OCI-M1 (cell line): ENCODE measurements at regions not wholly inside any gene's neighbourhood (a gene's known extent, or its start where the extent isn't known, plus 50 kb on each side); places are given as distances from the start of the nearest gene placed in this dataset.
"Not testable (repeated sequence)": the region's sequence is repeated elsewhere in the genome, so short reads cannot be mapped to it uniquely, and the experiment has no call there.

Experiments used
- DNase-seq: peaks from one replicate; lab custom pipeline; 2025; lab: John Stamatoyannopoulos, UW

GRCh38 chr3:94846251-94846650 is 783.4 kb downstream of the NSUN3 start:
- DNase-seq = not testable (repeated sequence)

DNA sequence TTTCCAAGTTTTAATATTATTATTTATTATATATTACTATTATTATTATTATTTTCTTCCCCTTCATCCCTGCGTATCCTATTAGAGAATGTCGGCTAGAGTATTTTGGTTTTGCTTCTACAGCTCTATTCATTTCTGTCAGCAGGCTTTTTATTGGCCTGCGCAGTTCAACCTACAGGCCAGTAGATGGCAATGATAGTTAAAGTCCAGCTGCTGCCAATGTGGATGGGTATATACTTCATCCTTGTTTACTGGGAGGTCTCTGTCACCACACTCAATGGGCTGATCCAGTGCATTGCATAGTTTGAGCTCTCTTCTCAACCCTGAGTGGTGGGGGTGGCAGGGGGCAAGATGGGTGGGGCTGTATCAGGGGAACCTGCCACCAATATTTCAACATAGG is 799.8 kb downstream of the NSUN3 start:
- DNase-seq = peak; percentile 73

GRCh38 chr3:94869059-94869547 is 806.2 kb downstream of the NSUN3 start:
- no peak for DNase-seq

GRCh38 chr3:94873751-94874150 is 810.9 kb downstream of the NSUN3 start:
- DNase-seq = no peak

GRCh38 chr3:94875149-94875548 is 812.3 kb downstream of the NSUN3 start:
- DNase-seq = no peak

DNA sequence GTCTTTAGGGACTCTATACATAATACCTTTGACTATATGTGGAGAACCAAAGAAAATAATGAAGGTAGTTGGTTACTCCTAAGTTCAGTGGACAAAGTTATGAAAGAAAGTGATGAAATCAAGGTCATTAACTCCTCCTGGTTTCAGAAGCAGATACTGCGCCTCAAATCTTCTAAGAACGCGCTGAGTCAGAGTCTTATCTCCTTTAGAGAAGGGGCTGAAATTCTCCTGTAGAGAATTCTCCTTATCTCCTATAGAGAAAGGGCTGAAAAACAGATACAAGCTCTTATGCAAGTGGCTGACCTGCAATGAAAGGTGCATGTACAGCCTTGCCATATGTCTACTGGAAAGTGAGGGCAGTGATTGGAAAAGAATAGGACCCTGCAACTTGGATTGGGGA is 824.2 kb downstream of the NSUN3 start:
- DNase-seq = peak; percentile 80

- no peak for DNase-seq
These were observed 834.1 kb downstream of the NSUN3 start for GRCh38 chr3:94896994-94897393.

- peak; percentile 10 for DNase-seq
These were observed 841.4 kb downstream of the NSUN3 start for GRCh38 chr3:94904156-94904674.

DNA sequence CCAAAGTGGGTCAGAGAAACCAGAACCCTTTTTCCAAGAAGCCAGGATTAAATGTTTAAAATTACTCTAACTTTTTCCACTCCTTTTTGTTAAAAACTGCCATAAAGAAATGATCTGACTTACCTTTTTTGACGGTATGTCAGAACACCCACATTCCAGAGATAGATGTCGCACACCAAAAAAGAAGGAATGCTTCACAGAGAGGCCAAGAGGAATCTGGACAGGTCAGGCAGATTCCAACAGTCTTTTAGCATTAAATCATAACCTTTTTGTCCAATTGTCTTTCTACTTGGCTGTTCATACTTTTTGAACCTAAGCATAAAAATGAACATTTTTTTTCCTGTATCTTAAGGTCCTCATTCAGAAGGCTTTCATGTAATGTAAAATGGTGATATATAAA is 846.9 kb downstream of the NSUN3 start:
- DNase-seq = no peak

DNA sequence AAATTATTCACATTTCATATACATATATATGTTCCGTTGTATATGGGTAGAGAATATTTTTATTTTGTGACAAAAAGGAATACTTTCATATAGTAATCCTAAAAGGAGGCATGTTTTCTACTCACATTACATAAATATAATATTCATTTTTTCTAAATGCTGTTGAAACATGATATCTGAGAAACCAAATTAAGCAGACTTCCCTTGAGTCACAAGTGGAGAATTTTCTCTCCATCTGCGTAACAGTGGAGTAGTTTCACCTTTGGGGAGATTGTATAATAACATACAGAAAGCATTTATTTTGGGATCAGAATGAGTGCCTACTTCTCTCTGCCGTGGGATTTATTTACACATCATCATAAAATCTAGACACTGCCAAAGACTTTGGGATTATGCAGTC is 849.8 kb downstream of the NSUN3 start:
- no peak for DNase-seq

- no peak for DNase-seq
These were observed 864.3 kb downstream of the NSUN3 start for GRCh38 chr3:94927175-94927574.

DNA sequence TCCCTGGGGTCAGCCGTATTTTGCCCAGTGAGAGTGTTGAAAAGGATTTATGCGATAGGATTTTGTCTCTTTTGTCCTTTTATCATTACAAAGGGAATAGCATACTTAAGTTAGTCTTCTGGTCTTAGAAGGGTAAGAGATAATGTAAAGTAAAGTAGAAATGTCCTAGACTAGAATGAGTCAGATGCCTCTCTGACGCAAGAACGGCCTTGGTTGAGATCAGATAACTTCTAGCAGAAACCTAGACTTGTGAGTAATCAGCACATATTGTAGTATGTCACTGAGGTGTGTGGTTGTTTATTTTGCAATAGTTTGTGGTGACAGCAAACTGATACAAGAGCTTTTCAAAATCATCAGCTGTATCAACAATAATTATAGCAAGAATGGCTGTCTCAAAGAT is 866.1 kb downstream of the NSUN3 start:
- DNase-seq = peak; percentile 95

DNA sequence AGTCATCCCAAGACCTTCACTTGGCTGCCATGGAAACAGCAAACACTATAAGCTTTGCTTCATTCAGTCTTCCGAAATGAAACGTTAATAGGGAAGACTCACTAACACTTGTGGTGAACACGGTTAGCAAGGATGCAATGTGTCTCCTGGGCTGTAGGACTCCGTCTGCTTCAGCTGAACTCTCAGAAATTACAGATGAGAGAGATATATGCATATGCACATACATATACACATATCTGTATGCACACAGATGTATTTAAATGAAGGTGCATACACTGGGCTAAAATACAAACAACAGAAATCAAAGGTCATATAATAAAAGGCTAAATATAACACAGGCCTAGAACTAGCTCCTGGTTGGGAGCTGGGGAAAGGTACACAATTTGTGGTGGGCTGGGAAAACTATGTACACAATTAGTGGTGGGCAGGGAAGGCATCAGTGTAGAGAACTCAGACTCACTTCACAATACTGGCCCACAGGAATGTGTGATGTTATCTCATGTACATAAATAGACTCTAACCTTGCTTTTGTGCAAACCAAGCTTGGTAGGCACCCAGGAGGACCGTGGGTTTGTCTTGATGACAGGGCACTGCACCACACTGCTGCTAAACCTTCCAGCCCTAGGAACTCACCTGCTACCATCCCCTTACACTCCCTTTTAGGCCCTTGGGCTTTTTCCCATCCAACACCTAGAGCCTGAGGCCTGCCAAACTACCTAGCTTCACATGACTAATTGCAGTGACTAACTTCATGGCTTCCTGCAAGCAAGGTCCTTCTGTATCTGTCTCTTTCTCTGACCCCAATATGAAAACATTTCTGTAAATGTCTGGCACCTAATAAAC is 873.1 kb downstream of the NSUN3 start:
- DNase-seq = no peak

- DNase-seq = no peak
These were observed 875.1 kb downstream of the NSUN3 start for GRCh38 chr3:94937980-94938379.

GRCh38 chr3:94946683-94947082 is 883.8 kb downstream of the NSUN3 start:
- no peak for DNase-seq

DNA sequence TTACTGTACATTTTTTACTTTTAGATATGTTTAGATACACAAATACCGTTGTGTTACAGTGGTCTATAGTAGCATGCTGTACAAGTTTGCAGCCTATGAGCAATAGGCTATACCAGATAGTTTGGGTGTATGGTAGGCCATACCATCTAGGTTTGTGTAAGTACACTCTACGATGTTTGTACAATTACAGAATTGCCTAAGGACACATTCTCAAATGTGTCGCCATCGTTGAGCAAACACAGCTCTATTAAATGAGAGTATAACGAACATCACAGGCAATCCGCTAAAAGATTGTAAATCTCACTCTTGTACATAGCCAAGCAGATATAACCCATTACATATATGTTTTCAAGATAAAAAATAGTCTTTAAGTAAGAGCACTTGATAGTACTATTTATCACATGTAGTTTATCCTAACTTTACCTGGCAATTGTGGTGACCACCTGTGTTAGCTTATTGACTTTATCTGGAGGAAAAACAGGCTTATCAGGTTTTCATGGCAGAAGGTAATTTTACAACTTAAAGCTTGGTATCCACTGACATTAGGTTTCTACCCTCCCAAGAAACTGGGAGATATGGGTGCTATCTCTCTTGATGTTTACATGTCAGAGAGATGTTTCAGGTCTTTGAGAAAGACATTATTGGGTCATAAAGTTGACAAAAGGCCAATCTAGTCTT is 898.7 kb downstream of the NSUN3 start:
- no peak for DNase-seq

GRCh38 chr3:94965867-94966475 is 903.1 kb downstream of the NSUN3 start:
- DNase-seq = peak; percentile 33

GRCh38 chr3:94967196-94967595 is 904.3 kb downstream of the NSUN3 start:
- no peak for DNase-seq

DNA sequence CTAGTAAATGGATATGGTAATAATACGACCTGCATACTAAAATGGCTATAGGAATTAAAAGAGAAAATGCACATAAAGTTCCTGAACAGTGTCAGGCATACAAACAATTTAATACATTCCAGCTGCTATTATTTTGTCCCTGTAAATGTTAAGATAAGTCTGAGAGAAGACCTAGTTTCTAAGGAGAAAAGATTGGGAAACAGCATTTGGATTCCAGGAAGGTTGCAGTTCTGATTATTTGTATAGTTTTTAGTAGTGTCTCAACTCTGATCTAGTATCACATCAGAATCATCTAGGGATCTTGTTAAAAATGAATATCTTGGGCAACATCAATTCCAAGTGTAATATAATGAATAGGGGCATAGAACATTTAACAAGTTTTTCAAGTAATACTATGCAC is 905.7 kb downstream of the NSUN3 start:
- DNase-seq = no peak

DNA sequence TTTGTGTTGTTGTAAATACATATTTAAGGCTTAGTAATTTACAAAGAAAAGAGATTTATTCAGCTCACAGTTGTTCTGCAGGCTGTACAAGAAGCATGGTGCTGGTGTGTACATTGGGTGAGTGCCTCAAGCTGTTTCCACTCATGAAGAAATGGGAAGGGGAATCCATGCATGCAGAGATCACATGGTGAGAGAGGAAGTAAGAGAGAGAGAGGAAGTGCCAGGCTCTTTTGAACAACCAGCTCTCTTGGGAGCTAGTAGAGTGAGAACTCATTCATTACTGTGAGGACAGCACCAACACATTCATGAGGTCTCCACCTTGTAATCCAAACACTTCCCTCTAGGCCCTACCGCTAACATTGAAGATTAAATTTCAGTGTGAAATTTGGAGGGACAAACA is 909.2 kb downstream of the NSUN3 start:
- DNase-seq = peak; percentile 62

- DNase-seq = no peak
These were observed 915.2 kb downstream of the NSUN3 start for GRCh38 chr3:94978084-94978483.

DNA sequence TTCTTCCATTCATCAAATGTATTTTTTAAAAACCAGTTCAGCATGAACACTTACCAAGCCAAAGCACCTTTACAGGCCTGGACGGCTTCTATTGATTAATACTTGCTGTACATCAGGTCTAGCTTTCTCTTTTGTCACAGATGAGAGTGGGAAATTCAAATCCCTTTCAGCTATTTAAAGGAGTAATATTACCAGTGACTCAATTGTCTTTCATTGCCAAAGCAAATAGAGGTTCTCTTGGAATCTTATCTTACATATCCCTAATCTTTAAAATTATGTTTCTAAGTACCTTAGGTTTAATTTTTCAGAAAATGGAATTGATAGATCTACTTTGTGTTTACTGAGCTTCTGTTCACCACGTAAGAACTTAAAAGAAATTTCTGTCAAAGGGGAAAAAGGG is 922.9 kb downstream of the NSUN3 start:
- DNase-seq = no peak
